Stimulated activated naive CD8-positive, alpha-beta T cell treated with anti-CD3 and anti-CD28 coated beads, Interleukin-15, amount 100 ng/mL, for 72 hours (primary cell): ENCODE measurements at regions not wholly inside any gene's neighbourhood (a gene's known extent, or its start where the extent isn't known, plus 50 kb on each side); places are given as distances from the start of the nearest gene placed in this dataset.
A peak's percentile ranks its signal among the peaks of the same experiment; 100 is the strongest.
"Not testable (repeated sequence)": the region's sequence is repeated elsewhere in the genome, so short reads cannot be mapped to it uniquely, and the experiment has no call there.

Source experiments
- ATAC-seq: fragments of 150-1000 bp; cut with Tn5 transposase; 2 replicates; pipeline ENCODE4 v1.10.0; 2021; ENCODE audit warnings: mild to moderate bottlenecking, moderate library complexity
- DNase-seq, 2 donors: peaks; one replicate each; pipeline ENCODE4 v3.0.0; 2021 to 2022
- H3K27ac Mint-ChIP-seq, 2 donors: one replicate each; pipeline ENCODE4 v1.8.0; 2022; ENCODE audit warnings: mild to moderate bottlenecking in 2 of 2, mixed read lengths in 2 of 2, moderate library complexity in 2 of 2
- H3K27me3 Mint-ChIP-seq: one replicate; pipeline ENCODE4 v1.8.0; 2022; ENCODE audit warnings: mixed read lengths
- H3K4me1 Mint-ChIP-seq: one replicate; pipeline ENCODE4 v1.8.0; 2022; ENCODE audit warnings: mild to moderate bottlenecking, mixed read lengths
- H3K4me3 Mint-ChIP-seq, 2 donors: one replicate each; pipeline ENCODE4 v1.8.0; 2022; ENCODE audit warnings: mild to moderate bottlenecking in 2 of 2, mixed read lengths in 2 of 2, moderate library complexity in 1 of 2
- H3K9me3 Mint-ChIP-seq, 2 donors: one replicate each; pipeline ENCODE4 v1.8.0; 2022; ENCODE audit warnings: mixed read lengths in 2 of 2

GRCh38 chr2:234555616-234556249 is 58.9 kb upstream of the ARL4C start:
- Mint-ChIP-seq H3K27ac (no peak overlapping the region), H3K9me3 (peaks cover 8 to 17% of the 10 kb centered on the region in 2 donors), H3K4me1 (peaks cover 1% of the 10 kb centered on the region), H3K4me3 (no peak overlapping the region), H3K27me3 (peaks cover 17% of the 10 kb centered on the region)
- DNase-seq, result no peak
- ATAC-seq, result no peak

DNA sequence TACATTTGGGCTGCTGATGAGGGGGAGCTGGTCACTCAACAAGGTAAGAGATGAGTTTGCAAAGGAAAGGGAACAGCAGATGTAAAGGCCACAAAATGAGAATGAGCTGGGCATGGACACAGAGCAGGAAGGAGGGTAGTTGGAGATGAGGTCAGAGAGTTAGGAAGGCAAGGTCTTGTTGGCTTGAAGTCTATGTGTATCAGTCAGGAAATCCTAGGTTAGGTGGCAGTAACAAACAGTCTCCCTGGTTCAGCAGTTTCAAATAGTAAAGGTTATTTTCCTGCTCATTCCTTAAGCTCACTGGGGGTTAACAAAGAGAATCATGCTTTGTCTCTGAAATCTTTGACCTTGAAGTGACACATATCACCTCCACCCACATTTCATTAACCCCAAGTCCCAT is 58.3 kb upstream of the ARL4C start:
- H3K4me1 Mint-ChIP-seq, result peaks cover 7% of the 10 kb centered on the region
- peaks cover 8 to 11% of the 10 kb centered on the region in 2 donors for H3K9me3 Mint-ChIP-seq
- DNase-seq (no peak), ATAC-seq (no peak)
- peaks cover 22% of the 10 kb centered on the region for H3K27me3 Mint-ChIP-seq
- no peak overlapping the region for H3K27ac Mint-ChIP-seq
- H3K4me3 Mint-ChIP-seq, result no peak overlapping the region

GRCh38 chr2:234553223-234553622 is 56.3 kb upstream of the ARL4C start:
- H3K4me1 Mint-ChIP-seq, DNase-seq: not testable (repeated sequence)
- H3K9me3 Mint-ChIP-seq, result peaks cover 8 to 10% of the 10 kb centered on the region in 2 donors

GRCh38 chr2:234550511-234551107 is 53.7 kb upstream of the ARL4C start:
- peaks cover 35% of the 10 kb centered on the region for H3K27me3 Mint-ChIP-seq
- H3K4me3 Mint-ChIP-seq, result no peak overlapping the region
- ATAC-seq, result peak; percentile 80
- H3K27ac Mint-ChIP-seq, result no peak overlapping the region
- H3K9me3 Mint-ChIP-seq, result peaks cover 8 to 10% of the 10 kb centered on the region in 2 donors
- DNase-seq, result peak; percentile 50 to 57
- H3K4me1 Mint-ChIP-seq, result peaks cover 7% of the 10 kb centered on the region

More at GRCh38 chr2:234553223-234553622, 56.3 kb upstream of the ARL4C start:
- ATAC-seq, H3K27ac Mint-ChIP-seq, H3K4me3 Mint-ChIP-seq: not testable (repeated sequence)
- peaks cover 27% of the 10 kb centered on the region for H3K27me3 Mint-ChIP-seq

DNA sequence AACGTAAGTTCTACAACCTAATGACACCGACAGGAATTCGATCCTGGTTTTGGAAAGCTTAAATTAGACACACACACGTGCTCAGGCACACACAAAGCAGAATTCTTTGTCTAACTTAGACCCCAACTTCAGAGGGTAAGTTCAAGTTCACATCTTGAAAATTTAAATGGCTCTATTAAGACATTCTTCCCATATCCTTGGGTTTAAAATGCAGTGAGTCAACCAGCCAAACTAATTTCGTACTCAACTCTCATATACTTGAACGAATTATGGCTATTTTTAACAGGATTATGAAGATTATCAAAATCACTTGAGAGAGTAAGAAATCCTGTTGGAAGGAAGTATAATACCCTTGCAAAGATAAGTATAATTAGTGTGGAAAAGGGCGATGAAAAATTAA is 53.2 kb upstream of the ARL4C start:
- H3K4me3 Mint-ChIP-seq, result no peak overlapping the region

GRCh38 chr2:234548695-234549420 is 52.0 kb upstream of the ARL4C start:
- H3K27me3 Mint-ChIP-seq, result peaks cover 33% of the 10 kb centered on the region
- DNase-seq (no peak), ATAC-seq (no peak)
- no peaks in the 10 kb centered on the region for H3K9me3 Mint-ChIP-seq
- no peak overlapping the region for H3K4me3 Mint-ChIP-seq
- H3K27ac Mint-ChIP-seq, result no peak overlapping the region
- peaks cover 18% of the 10 kb centered on the region for H3K4me1 Mint-ChIP-seq

More for the DNA sequence above, 53.2 kb upstream of the ARL4C start:
- peaks cover 5 to 6% of the 10 kb centered on the region in 2 donors for H3K9me3 Mint-ChIP-seq
- ATAC-seq (no peak), DNase-seq (no peak)
- H3K27me3 Mint-ChIP-seq, result peaks cover 32% of the 10 kb centered on the region
- no peak overlapping the region for H3K27ac Mint-ChIP-seq
- H3K4me1 Mint-ChIP-seq, result peaks cover 11% of the 10 kb centered on the region

DNA sequence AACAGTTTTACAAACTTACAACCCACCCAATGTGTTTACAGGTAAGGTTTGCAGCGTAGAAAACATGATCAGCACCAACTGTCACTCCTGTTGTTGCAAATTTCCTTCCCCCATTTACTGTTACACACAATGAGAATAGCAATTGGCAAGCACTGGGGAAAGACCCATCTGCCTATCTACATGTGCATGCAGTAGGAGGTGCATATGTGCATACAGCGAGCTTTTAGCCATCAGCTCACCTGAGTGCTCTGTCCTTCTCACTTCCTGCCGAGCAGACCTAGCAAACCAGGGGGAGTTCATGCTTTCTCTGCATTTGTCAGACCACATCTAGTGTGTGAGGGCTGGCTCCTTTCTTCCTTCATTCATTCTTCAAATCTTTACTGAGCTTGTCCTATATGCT is 49.9 kb upstream of the ARL4C start:
- ATAC-seq (no peak), DNase-seq (no peak)
- peaks cover 37% of the 10 kb centered on the region for H3K27me3 Mint-ChIP-seq
- H3K27ac Mint-ChIP-seq, result no peak overlapping the region
- no peak overlapping the region for H3K4me3 Mint-ChIP-seq
- H3K9me3 Mint-ChIP-seq, result no peaks in the 10 kb centered on the region
- H3K4me1 Mint-ChIP-seq, result peaks cover 19% of the 10 kb centered on the region
